A673 (cell line): ENCODE measurements at regions not wholly inside any gene's neighbourhood (a gene's known extent, or its start where the extent isn't known, plus 50 kb on each side); places are given as distances from the start of the nearest gene placed in this dataset.

ENCODE experiments used
- BruUV-seq: library from RNA; stranded (reverse); fragments of 400-500 nt; replicated peaks from 2 replicates; lab custom pipeline; 2021; lab: Mats Ljungman, UMichigan
- CTCF ChIA-PET: fragments of 300-600 bp; sonication (Branson Sonifier 250); formaldehyde crosslinking; loops from one replicate; lab custom pipeline; 2022; ENCODE audit warnings: antibody characterized with exemption; lab: Charles Lee
- POLR2A ChIA-PET: fragments of 300-600 bp; sonication (Branson Sonifier 250); formaldehyde crosslinking; loops from one replicate; lab custom pipeline; 2022; ENCODE audit warnings: antibody characterized with exemption; ENCODE audit not compliant: low non-redundant PET; lab: Charles Lee
- DNase-seq: peaks from one replicate; pipeline ENCODE4 v3.0.0-alpha.2; 2015; ENCODE audit warnings: low spot score
- H3K27ac ChIP-seq: fragments of 200-600 bp; sonication (generic); 2 replicates; pipeline ENCODE4 v1.5.1; 2016; ENCODE audit warnings: mixed run types, low read depth, mild to moderate bottlenecking, mixed read lengths, antibody characterized with exemption, low read length; ENCODE audit not compliant: poor library complexity, severe bottlenecking
- H3K27me3 ChIP-seq: fragments of 200-600 bp; sonication (generic); replicated peaks from 2 replicates; pipeline ENCODE4 v1.6.1; 2017; ENCODE audit warnings: mixed run types, low read depth, mild to moderate bottlenecking, mixed read lengths, antibody characterized with exemption, low read length; ENCODE audit not compliant: insufficient read depth, poor library complexity
- H3K36me3 ChIP-seq: fragments of 200-600 bp; sonication (generic); 2 replicates; pipeline ENCODE4 v1.6.1; 2016; ENCODE audit warnings: mixed run types, mild to moderate bottlenecking, mixed read lengths, antibody characterized with exemption, low read length; ENCODE audit not compliant: insufficient read depth, poor library complexity, severe bottlenecking
- H3K4me1 ChIP-seq: fragments of 200-600 bp; sonication (generic); 2 replicates; pipeline ENCODE4 v1.6.1; 2017; ENCODE audit warnings: mixed run types, mild to moderate bottlenecking, mixed read lengths, antibody characterized with exemption, low read length; ENCODE audit not compliant: insufficient read depth, poor library complexity, severe bottlenecking
- H3K4me3 ChIP-seq: fragments of 200-600 bp; sonication (generic); 2 replicates; pipeline ENCODE4 v1.5.1; 2016; ENCODE audit warnings: low read depth, mixed run types, mild to moderate bottlenecking, mixed read lengths, low read length; ENCODE audit not compliant: poor library complexity, severe bottlenecking
- H3K9me3 ChIP-seq: fragments of 200-600 bp; sonication (generic); 2 replicates; pipeline ENCODE4 v1.6.1; 2016; ENCODE audit warnings: mixed run types, low read depth, mild to moderate bottlenecking, mixed read lengths, antibody characterized with exemption, low read length; ENCODE audit not compliant: poor library complexity, severe bottlenecking
- EZH2 ChIP-seq: fragments of 200-600 bp; sonication (generic); IDR thresholded peaks from 2 replicates; pipeline ENCODE4 v1.6.1; 2017; ENCODE audit warnings: borderline replicate concordance, low read depth, mild to moderate bottlenecking, mixed read lengths, antibody characterized with exemption, low read length; ENCODE audit not compliant: poor library complexity, severe bottlenecking
- intact Hi-C: fragments of 100-400 bp; cut with micrococcal nuclease; formaldehyde crosslinking; loops from one replicate; pipeline ENCODE4 v1.10.0; 2022; ENCODE audit not compliant: unreplicated experiment
- TF ChIP-seq, protein P1 (sequence below): fragments of 300-800, 200-600 bp; sonication (generic); conservative IDR thresholded peaks from 2 replicates; pipeline ENCODE4 v1.5.1; 2017; ENCODE audit warnings: low read depth, mild to moderate bottlenecking, antibody characterized with exemption, low read length, moderate library complexity, mixed read lengths

GRCh38 chr5:142437563-142437962, 112.7 kb upstream of the SPRY4 start:
- no peak overlapping the region for H3K4me3 ChIP-seq
- H3K9me3 ChIP-seq: no peaks in the 10 kb centered on the region
- ChIA-PET CTCF (no interaction called here), POLR2A (no interaction called here)
- H3K4me1 ChIP-seq: peaks cover 57% of the 10 kb centered on the region
- peak; percentile 81 for DNase-seq
- peak overlapping the region; percentile 44 for H3K27ac ChIP-seq
- intact Hi-C loops: loop anchor here (10.0 kb wide), 2 partner anchors 113 to 283 kb away; partner anchors contain the start of gene SPRY4
- BruUV-seq: no TSS peak
- no peaks in the 10 kb centered on the region for H3K36me3 ChIP-seq
- TF ChIP-seq EZH2: no peak
- TF ChIP-seq, protein P1, sequence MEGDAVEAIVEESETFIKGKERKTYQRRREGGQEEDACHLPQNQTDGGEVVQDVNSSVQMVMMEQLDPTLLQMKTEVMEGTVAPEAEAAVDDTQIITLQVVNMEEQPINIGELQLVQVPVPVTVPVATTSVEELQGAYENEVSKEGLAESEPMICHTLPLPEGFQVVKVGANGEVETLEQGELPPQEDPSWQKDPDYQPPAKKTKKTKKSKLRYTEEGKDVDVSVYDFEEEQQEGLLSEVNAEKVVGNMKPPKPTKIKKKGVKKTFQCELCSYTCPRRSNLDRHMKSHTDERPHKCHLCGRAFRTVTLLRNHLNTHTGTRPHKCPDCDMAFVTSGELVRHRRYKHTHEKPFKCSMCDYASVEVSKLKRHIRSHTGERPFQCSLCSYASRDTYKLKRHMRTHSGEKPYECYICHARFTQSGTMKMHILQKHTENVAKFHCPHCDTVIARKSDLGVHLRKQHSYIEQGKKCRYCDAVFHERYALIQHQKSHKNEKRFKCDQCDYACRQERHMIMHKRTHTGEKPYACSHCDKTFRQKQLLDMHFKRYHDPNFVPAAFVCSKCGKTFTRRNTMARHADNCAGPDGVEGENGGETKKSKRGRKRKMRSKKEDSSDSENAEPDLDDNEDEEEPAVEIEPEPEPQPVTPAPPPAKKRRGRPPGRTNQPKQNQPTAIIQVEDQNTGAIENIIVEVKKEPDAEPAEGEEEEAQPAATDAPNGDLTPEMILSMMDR: no peak
- H3K27me3 ChIP-seq: no peaks in the 10 kb centered on the region

- BruUV-seq: no TSS peak
- Histone ChIP-seq H3K27me3 (no peaks in the 10 kb centered on the region), H3K36me3 (no peaks in the 10 kb centered on the region), H3K27ac (no peak overlapping the region), H3K4me3 (no peak overlapping the region), H3K4me1 (peaks cover 60% of the 10 kb centered on the region), H3K9me3 (no peaks in the 10 kb centered on the region)
- DNase-seq: no peak
- ChIA-PET CTCF (no interaction called here), POLR2A (no interaction called here)
- no peak for TF ChIP-seq EZH2
- TF ChIP-seq, protein P1: no peak
- intact Hi-C loops: loop anchor here (10.0 kb wide), 2 partner anchors 111 to 281 kb away; partner anchors contain the start of gene SPRY4
Measured at GRCh38 chr5:142435410-142436115, 110.7 kb upstream of the SPRY4 start.

- no peaks in the 10 kb centered on the region for H3K9me3 ChIP-seq
- H3K4me1 ChIP-seq: peaks cover 59% of the 10 kb centered on the region
- DNase-seq: no peak
- no peaks in the 10 kb centered on the region for H3K36me3 ChIP-seq
- no peak for TF ChIP-seq EZH2
- TF ChIP-seq, protein P1: no peak
- H3K27me3 ChIP-seq: no peaks in the 10 kb centered on the region
- ChIA-PET POLR2A (no interaction called here), CTCF (no interaction called here)
- no TSS peak for BruUV-seq
- intact Hi-C loops: loop anchor here (10.0 kb wide), 2 partner anchors 109 to 279 kb away; partner anchors contain the start of gene SPRY4
- no peak overlapping the region for H3K4me3 ChIP-seq
- H3K27ac ChIP-seq: peak overlapping the region; percentile 58
Measured at GRCh38 chr5:142434322-142434612, 109.4 kb upstream of the SPRY4 start.
